Left forelimb (tissue), 1 donor: ENCODE measurements at regions not wholly inside any gene's neighbourhood (a gene's known extent, or its start where the extent isn't known, plus 50 kb on each side); places are given as distances from the start of the nearest gene placed in this dataset.
A peak's percentile ranks its signal among the peaks of the same experiment; 100 is the strongest.
"Not testable (repeated sequence)": the region's sequence is repeated elsewhere in the genome, so short reads cannot be mapped to it uniquely, and the experiment has no call there.

Experiments
- DNase-seq: peaks from one replicate; pipeline ENCODE4 v3.0.0-alpha.2; 2018; ENCODE audit warnings: low spot score

DNA sequence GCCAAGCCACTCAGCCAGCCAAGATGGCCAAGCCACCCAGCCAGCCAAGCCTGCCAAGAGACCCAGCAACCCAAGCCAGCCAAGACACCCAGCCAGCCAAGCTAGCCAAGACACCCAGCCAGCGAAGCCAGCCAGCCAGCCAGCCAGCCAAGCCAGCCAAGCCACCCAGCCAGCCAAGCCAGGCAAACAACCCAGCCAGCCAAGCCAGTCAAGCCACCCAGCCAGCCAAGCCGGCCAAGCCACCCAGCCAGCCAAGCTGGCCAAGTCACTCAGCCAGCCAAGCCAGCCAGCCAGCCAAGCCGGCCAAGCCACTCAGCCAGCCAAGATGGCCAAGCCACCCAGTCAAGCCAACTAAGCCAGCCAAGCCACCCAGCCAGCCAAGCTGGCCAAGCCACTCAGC, 337.5 kb upstream of the PLGLB2 start:
- not testable (repeated sequence) for DNase-seq

DNA sequence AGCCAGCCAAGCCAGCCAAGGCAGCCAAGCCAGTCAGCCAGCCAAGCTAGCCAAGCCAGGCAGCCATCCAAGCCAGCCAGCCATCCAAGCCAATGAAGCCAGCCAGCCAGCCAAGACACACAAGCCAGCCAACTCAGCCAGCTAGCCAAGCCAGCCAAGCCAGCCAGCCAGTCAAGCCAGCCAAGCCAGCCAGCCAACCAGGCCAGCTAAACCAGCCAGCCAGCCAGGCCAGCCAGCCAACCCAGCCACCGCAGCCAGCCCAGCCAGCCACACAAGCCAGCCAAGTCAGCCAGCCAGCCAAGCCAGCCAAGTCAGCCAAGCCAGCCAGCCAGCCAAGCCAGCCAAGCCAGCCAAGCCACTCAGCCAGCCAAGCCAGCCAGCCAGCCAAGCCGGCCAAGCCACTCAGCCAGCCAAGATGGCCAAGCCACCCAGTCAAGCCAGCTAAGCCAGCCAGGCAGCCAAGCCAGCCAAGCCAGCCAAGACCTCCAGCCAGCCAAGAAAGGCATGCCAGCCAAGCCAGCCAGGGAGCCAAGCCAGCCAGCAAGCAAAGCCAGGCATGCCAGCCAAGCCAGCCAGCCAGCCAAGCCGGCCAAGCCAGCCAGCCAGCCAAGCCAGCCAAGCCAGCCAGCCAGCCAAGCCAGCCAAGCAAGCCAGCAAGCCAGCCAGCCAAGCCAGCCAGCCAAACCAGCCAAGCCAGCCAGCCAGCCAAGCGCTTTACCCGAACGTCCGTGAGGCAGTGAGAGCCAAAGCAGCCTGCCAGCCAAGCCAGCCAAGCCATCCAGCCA, 335.7 kb upstream of the PLGLB2 start:
- DNase-seq = peak; percentile 66

DNA sequence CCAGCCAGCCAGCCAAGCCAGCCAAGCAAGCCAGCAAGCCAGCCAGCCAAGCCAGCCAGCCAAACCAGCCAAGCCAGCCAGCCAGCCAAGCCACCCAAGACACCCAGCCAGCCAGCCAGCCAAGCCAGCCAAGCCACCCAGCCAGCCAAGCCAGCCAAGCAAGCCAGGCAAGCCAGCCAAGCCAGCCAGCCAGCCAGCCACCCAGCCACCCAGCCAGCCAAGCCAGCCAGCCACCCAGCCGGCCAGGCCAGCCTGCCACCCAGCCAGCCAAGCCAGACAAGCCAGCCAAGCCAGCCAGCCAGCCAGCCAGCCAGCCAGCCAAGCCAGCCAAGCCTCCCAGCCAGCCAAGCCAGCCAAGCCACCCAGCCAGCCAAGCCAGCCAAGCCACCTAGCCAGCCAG, 333.6 kb upstream of the PLGLB2 start:
- DNase-seq = not testable (repeated sequence)

DNA sequence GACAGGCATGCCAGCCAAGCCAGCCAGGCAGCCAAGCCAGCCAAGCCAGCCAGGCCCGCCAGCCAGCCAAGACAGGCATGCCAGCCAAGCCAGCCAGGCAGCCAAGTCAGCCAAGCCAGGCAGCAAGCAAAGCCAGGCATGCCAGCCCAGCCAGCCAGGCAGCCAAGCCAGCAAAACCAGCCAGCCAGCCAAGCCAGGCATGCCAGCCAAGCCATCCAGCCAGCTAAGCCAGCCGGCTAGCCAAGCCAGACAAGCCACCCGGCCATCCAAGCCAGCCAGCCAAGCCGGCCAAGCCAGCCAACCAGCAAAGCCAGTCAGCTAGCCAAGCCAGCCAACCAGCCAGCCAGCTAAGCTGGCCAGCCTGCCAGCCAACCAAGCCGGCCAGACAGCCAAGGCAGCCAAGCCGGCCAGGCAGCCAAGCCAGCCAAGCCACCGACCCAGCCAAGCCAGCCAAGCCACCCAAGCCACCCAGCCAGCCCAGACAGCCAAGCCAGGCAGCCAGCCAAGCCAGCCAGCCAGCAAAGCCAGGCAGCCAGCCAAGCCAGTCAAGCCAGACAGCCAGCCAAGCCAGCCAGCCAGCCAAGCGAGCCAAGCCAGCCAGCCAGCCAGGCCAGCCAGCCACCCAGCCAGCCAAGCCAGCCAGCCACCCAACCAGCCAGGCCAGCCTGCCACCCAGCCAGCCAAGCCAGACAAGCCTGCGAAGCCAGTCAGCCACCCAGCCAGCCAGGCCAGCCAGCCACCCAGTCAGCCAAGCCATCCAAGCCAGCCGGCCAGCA, 332.9 kb upstream of the PLGLB2 start:
- not testable (repeated sequence) for DNase-seq

DNA sequence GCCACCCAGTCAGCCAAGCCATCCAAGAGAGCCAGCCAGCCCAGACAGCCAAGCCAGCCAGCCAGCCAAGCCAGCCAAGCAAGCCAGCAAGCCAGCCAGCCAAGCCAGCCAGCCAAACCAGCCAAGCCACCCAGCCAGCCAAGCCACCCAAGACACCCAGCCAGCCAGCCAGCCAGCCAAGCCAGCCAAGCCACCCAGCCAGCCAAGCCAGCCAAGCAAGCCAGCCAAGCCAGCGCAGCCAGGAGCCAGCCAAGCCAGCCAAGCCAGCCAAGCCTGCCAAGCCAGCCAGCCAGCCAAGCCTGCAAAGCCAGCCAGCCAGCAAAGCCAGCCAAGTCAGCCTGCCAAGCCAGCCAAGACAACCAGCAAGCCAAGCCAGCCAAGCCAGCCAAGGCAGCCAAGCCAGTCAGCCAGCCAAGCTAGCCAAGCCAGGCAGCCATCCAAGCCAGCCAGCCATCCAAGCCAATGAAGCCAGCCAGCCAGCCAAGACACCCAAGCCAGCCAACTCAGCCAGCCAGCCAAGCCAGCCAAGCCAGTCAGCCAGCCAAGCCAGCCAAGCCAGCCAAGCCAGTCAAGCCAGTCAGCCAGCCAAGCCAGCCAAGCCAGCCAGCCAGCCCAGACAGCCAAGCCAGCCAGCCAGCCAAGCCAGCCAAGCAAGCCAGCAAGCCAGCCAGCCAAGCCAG, 332.2 kb upstream of the PLGLB2 start:
- peak; percentile 56 for DNase-seq

DNA sequence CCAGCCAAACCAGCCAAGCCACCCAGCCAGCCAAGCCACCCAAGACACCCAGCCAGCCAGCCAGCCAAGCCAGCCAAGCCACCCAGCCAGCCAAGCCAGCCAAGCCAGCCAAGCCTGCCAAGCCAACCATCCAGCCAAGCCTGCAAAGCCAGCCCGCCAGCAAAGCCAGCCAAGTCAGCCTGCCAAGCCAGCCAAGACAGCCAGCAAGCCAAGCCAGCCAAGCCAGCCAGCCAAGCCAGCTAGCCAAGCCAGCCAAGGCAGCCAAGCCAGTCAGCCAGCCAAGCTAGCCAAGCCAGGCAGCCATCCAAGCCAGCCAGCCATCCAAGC, 331.7 kb upstream of the PLGLB2 start:
- not testable (repeated sequence) for DNase-seq

DNA sequence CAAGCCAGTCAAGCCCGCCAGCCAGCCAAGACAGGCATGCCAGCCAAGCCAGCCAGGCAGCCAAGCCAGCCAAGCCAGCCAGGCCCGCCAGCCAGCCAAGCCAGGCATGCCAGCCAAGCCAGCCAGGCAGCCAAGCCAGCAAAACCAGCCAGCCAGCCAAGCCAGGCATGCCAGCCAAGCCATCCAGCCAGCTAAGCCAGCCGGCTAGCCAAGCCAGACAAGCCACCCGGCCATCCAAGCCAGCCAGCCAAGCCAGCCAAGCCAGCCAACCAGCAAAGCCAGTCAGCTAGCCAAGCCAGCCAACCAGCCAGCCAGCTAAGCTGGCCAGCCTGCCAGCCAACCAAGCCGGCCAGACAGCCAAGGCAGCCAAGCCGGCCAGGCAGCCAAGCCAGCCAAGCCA, 330.7 kb upstream of the PLGLB2 start:
- not testable (repeated sequence) for DNase-seq

DNA sequence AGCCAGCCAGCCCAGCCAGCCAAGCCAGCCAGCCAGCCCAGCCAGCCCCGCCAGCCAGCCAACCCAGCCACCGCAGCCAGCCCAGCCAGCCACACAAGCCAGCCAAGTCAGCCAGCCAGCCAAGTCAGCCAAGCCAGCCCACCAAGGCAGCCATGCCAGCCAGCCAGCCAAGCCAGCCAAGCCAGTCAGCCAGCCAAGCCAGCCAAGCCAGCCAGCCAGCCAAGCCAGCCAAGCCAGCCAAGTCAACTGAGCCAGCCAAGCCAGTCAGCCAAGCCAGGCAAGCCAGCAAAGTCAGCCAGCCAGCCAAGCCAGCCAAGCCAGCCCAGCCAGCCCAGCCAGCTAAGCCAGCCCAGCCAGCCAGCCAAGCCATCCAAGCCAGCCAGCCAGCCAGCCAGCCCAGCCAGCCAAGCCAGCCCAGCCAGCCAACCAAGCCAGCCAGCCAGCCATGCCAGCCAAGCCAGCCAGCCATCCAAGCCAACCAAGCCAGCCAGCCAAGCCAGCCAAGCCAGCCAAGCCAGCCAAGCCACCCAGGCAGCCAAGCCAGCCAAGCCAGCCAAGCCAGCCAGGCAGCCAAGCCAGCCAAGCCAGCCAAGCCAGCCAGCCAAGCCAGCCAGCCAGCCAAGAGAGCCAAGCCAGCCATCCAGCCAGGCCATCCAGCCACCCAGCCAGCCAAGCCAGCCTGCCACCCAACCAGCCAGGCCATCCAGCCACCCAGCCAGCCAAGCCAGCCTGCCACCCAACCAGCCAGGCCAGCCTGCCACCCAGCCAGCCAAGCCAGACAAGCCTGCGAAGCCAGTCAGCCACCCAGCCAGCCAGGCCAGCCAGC, 329.9 kb upstream of the PLGLB2 start:
- DNase-seq = not testable (repeated sequence)

DNA sequence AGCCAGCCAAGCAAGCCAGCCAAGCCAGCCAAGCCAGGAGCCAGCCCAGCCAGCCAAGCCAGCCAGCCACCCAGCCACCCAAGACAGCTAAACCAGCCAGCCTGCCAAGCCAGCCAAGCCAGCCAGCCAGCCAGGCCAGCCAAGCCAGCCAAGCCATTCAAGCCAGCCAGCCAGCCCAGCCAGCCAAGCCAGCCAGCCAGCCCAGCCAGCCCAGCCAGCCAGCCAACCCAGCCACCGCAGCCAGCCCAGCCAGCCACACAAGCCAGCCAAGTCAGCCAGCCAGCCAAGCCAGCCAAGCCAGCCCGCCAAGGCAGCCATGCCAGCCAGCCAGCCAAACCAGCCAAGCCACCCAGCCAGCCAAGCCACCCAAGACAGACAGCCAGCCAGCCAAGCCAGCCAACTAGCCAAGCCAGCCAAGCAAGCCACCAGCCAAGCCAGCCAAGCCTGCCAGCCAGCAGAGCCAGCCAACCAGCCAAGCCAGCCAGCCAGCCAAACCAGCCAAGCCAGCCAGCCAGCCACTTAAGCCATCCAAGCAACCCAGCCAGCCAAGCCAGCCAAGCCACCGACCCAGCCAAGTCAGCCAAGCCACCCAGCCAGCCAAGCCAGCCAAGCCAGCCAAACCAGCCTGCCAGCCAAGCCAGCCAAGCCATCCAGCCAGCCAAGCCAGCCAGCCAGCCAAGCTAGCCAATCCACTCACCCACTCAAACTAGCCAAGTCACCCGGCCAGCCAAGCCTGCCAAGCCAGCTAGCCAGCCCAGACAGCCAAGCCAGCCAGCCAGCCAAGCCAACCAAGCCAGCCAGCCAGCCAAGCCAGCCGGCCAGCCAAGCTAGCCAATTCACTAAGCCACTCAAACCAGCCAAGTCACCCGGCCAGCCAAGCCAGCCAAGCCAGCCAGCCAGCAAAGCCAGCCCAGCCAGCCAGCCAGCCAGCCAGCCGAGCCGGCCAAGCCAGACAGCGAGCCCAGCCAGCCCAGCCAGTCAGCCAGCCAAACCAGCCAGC, 328.8 kb upstream of the PLGLB2 start:
- DNase-seq = not testable (repeated sequence)

DNA sequence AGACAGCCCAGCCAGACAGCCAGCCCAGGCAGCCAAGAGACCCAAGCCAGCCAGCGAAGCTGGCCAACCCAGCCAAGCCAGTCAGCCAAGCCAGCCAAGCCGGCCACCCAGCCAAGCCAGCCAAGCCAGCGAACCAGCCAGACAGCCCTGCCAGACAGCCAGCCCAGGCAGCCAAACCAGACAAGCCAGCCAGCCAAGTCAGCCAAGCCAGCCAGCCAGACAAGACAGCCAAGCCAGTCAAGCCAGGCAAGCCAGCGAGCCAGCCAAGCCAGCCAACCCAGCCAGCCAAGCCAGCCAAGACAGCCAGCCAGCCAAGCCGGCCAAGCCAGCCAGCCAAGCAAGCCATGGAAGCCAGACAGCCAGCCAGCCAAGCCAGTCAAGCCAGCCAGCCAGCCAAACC, 327.9 kb upstream of the PLGLB2 start:
- DNase-seq = not testable (repeated sequence)

DNA sequence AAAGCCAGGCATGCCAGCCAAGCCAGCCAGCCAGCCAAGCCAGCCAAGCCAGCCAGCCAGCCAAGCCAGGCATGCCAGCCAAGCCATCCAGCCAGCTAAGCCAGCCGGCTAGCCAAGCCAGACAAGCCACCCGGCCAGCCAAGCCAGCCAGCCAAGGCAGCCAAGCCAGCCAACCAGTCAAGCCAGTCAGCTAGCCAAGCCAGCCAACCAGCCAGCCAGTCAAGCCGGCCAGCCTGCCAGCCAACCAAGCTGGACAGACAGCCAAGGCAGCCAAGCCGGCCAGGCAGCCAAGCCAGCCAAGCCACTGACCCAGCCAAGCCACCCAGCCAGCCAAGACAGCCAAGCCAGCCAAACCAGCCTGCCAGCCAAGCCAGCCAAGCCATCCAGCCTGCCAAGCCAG, 326.9 kb upstream of the PLGLB2 start:
- DNase-seq = not testable (repeated sequence)

DNA sequence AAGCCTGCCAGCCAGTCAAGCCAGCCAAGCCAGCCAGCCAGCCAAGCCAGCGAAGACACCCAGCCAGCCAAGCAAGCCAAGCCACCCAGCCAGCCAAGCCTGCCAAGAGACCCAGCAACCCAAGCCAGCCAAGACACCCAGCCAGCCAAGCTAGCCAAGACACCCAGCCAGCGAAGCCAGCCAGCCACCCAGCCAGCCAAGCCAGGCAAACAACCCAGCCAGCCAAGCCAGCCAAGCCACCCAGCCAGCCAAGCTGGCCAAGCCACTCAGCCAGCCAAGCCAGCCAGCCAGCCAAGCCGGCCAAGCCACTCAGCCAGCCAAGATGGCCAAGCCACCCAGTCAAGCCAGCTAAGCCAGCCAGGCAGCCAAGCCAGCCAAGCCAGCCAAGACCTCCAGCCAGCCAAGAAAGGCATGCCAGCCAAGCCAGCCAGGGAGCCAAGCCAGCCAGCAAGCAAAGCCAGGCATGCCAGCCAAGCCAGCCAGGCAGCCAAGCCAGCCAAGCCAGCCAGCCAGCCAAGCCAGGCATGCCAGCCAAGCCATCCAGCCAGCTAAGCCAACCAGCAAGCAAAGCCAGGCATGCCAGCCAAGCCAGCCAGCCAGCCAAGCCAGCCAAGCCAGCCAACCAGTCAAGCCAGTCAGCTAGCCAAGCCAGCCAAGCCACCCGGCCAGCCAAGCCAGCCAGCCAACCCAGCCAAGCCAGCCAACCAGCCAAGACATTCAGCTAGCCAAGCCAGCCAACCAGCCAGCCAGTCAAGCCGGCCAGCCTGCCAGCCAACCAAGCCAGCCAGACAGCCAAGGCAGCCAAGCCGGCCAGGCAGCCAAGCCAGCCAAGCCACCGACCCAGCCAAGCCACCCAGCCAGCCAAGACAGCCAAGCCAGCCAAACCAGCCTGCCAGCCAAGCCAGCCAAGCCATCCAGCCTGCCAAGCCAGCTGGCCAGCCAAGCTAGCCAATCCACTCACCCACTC, 323.8 kb upstream of the PLGLB2 start:
- not testable (repeated sequence) for DNase-seq

DNA sequence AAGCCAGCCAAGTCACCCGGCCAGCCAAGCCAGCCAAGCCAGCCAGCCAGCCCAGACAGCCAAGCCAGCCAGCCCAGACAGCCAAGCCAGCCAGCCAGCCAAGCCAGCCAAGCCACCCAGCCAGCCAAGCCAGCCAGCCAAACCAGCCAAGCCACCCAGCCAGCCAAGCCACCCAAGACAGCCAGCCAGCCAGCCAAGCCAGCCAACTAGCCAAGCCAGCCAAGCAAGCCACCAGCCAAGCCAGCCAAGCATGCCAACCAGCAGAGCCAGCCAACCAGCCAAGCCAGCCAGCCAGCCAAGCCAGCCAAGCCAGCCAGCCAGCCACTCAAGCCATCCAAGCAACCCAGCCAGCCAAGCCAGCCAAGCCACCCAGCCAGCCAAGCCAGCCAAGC, 323.1 kb upstream of the PLGLB2 start:
- DNase-seq = not testable (repeated sequence)

DNA sequence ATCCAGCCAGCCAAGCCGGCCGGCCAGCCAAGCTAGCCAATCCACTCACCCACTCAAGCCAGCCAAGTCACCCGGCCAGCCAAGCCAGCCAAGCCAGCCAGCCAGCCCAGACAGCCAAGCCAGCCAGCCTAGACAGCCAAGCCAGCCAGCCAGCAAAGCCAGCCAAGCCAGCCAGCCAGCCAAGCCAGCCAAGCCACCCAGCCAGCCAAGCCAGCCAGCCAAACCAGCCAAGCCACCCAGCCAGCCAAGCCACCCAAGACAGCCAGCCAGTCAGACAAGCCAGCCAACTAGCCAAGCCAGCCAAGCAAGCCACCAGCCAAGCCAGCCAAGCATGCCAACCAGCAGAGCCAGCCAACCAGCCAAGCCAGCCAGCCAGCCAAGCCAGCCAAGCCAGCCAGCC, 322.7 kb upstream of the PLGLB2 start:
- not testable (repeated sequence) for DNase-seq

DNA sequence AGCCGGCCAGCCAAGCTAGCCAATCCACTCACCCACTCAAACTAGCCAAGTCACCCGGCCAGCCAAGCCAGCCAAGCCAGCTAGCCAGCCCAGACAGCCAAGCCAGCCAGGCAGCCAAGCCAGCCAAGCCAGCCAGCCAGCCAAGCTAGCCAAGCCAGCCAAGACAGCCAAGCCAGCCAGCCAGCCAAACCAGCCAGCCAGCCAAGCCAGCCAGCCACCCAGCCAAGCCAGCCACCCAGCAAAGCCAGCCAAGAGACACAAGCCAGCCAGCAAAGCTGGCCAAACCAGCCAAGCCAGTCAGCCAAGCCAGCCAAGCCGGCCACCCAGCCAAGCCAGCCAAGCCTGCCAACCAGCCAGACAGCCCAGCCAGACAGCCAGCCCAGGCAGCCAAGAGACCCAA, 322.2 kb upstream of the PLGLB2 start:
- peak; percentile 17 for DNase-seq

DNA sequence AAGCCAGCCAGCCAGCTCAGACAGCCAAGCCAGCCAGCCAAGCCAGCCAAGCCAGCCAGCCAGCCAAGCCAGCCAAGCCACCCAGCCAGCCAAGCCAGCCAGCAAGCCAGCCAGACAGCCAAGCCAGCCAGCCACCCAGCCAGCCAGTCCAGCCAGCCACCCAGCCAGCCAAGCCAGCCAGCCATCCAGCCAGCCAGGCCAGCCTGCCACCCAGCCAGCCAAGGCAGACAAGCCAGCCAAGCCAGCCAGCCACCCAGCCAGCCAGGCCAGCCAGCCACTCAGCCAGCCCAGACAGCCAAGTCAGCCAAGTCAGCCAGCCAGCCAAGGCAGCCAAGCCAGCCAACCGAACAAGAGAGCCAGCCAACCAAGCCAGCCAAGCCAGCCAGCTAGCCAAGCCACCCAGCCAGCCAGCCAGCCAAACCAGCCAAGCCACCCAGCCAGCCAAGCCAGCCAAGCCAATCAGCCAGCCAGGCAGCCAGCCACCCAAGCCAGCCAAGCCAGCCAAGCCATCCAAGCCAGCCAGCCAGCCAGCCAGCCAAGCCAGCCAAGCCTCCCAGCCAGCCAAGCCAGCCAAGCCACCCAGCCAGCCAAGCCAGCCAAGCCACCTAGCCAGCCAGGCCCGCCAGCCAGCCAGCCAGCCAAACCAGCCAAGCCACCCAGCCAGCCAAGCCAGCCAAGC, 319.3 kb upstream of the PLGLB2 start:
- DNase-seq = not testable (repeated sequence)

DNA sequence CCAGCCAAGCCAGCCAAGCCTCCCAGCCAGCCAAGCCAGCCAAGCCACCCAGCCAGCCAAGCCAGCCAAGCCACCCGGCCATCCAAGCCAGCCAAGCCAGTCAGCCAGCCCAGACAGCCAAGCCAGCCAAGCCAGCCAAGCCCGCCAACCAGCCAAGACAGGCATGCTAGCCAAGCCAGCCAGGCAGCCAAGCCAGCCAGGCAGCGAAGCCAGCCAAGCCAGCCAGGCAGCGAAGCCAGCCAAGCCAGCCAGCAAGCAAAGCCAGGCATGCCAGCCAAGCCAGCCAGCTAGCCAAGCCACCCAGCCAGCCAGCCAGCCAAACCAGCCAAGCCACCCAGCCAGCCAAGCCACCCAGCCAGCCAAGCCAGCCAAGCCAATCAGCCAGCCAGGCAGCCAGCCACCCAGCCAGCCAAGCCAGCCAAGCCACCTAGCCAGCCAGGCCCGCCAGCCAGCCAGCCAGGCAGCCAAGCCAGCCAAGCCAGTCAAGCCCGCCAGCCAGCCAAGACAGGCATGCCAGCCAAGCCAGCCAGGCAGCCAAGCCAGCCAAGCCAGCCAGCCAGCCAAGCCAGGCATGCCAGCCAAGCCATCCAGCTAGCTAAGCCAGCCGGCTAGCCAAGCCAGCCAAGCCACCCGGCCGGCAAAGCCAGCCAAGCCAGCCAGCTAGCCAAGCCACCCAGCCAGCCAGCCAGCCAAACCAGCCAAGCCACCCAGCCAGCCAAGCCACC, 318.5 kb upstream of the PLGLB2 start:
- not testable (repeated sequence) for DNase-seq

DNA sequence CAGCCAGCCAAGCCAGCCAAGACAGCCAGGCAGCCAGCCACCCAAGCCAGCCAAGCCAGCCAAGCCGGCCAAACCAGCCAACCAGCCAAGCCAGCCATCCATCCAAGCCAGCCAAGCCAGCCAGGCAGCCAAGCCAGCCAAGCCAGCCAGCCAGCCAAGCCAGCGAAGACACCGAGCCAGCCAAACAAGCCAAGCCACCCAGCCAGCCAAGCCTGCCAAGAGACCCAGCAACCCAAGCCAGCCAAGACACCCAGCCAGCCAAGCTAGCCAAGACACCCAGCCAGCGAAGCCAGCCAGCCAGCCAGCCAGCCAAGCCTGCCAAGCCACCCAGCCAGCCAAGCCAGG, 318.0 kb upstream of the PLGLB2 start:
- peak; percentile 4 for DNase-seq
